GM12878 (cell line): ENCODE measurements at regions not wholly inside any gene's neighbourhood (a gene's known extent, or its start where the extent isn't known, plus 50 kb on each side); places are given as distances from the start of the nearest gene placed in this dataset.

ENCODE experiments used
- IRF3 ChIP-seq: fragments of 450-650 bp; IDR thresholded peaks from 2 replicates; pipeline ENCODE4 v1.6.1; 2014; ENCODE audit warnings: mild to moderate bottlenecking
- KDM1A ChIP-seq: fragments of 200-600 bp; sonication (generic); IDR thresholded peaks from 2 replicates; pipeline ENCODE4 v1.6.1; 2016; ENCODE audit warnings: borderline replicate concordance
- MAX ChIP-seq: IDR thresholded peaks from 2 replicates; pipeline ENCODE4 v1.6.1; 2012; ENCODE audit warnings: low read depth, low read length, improper control_type of control experiment
- POLR2A ChIP-seq: IDR thresholded peaks from 2 replicates; pipeline ENCODE4 v1.6.1; 2011; ENCODE audit warnings: low read depth, mild to moderate bottlenecking, low read length
- RCOR1 ChIP-seq: conservative IDR thresholded peaks from 2 replicates; pipeline ENCODE4 v1.6.1; 2012; ENCODE audit warnings: low read depth, low read length, improper control_type of control experiment
- SPI1 ChIP-seq: IDR thresholded peaks from 2 replicates; pipeline ENCODE4 v1.6.1; 2011; ENCODE audit warnings: low read depth, mild to moderate bottlenecking, low read length, moderate library complexity, borderline replicate concordance; ENCODE audit not compliant: insufficient read depth
- TF ChIP-seq, protein P1 (sequence below): IDR thresholded peaks from 2 replicates; pipeline ENCODE4 v1.6.1; 2011; ENCODE audit warnings: low read depth, low read length, improper control_type of control experiment, borderline replicate concordance
- TF ChIP-seq, protein P2 (sequence below), 3 experiments: IDR thresholded peaks in 2 of 3; conservative IDR thresholded peaks in 1 of 3; 2 replicates each; pipeline ENCODE4 v1.5.1; 2011; ENCODE audit warnings: low read depth in 3 of 3, low read length in 3 of 3, mild to moderate bottlenecking in 3 of 3, control low read depth in 2 of 3, moderate library complexity in 2 of 3, inconsistent platforms in 1 of 3, mixed read lengths in 1 of 3; ENCODE audit not compliant: control insufficient read depth in 2 of 3, insufficient read depth in 1 of 3; ENCODE audit errors: extremely low read depth in 1 of 3

GRCh38 chr3:68129065-68129464, 474.7 kb upstream of the SUCLG2 start:
- TF ChIP-seq MAX (no peak), SPI1 (no peak), POLR2A (no peak), IRF3 (no peak), KDM1A (no peak), RCOR1 (no peak)
- TF ChIP-seq, protein P1, sequence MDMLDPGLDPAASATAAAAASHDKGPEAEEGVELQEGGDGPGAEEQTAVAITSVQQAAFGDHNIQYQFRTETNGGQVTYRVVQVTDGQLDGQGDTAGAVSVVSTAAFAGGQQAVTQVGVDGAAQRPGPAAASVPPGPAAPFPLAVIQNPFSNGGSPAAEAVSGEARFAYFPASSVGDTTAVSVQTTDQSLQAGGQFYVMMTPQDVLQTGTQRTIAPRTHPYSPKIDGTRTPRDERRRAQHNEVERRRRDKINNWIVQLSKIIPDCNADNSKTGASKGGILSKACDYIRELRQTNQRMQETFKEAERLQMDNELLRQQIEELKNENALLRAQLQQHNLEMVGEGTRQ, result no peak
- TF ChIP-seq, protein P2, sequence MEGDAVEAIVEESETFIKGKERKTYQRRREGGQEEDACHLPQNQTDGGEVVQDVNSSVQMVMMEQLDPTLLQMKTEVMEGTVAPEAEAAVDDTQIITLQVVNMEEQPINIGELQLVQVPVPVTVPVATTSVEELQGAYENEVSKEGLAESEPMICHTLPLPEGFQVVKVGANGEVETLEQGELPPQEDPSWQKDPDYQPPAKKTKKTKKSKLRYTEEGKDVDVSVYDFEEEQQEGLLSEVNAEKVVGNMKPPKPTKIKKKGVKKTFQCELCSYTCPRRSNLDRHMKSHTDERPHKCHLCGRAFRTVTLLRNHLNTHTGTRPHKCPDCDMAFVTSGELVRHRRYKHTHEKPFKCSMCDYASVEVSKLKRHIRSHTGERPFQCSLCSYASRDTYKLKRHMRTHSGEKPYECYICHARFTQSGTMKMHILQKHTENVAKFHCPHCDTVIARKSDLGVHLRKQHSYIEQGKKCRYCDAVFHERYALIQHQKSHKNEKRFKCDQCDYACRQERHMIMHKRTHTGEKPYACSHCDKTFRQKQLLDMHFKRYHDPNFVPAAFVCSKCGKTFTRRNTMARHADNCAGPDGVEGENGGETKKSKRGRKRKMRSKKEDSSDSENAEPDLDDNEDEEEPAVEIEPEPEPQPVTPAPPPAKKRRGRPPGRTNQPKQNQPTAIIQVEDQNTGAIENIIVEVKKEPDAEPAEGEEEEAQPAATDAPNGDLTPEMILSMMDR (IDR thresholded peaks at IDR 0.05 in 2 of 3, conservative IDR thresholded peaks at IDR 0.05 in 1 of 3; ENCODE audit: control insufficient read depth in 2 of 3, extremely low read depth in 1 of 3, insufficient read depth in 1 of 3, low read depth in 3 of 3, low read length in 3 of 3), result no peak
